Activated CD4-positive, alpha-beta T cell treated with anti-CD3 and anti-CD28 coated beads for 36 hours (primary cell): ENCODE measurements at regions not wholly inside any gene's neighbourhood (a gene's known extent, or its start where the extent isn't known, plus 50 kb on each side); places are given as distances from the start of the nearest gene placed in this dataset.

Experiments used
- ATAC-seq: fragments of 200-7000 bp; cut with Tn5 transposase; one replicate; pipeline ENCODE4 v1.10.0; 2021; ENCODE audit warnings: mild to moderate bottlenecking, moderate library complexity
- CTCF ChIA-PET: fragments of 350-600 bp; sonication (Branson Sonifier 250); formaldehyde crosslinking; loops from one replicate; lab custom pipeline; 2021; ENCODE audit warnings: antibody characterized with exemption; lab: Charles Lee
- POLR2A ChIA-PET: fragments of 350-600 bp; sonication (Branson Sonifier 250); formaldehyde crosslinking; loops from one replicate; lab custom pipeline; 2021; ENCODE audit warnings: antibody characterized with exemption, inconsistent platforms; lab: Charles Lee
- DNase-seq: peaks from one replicate; pipeline ENCODE4 v3.0.0-alpha.2; 2020
- H3K27ac Mint-ChIP-seq: one replicate; pipeline ENCODE4 v1.8.0; 2021; ENCODE audit warnings: mixed read lengths
- H3K27me3 Mint-ChIP-seq: one replicate; pipeline ENCODE4 v1.8.0; 2021; ENCODE audit warnings: mixed read lengths
- H3K36me3 Mint-ChIP-seq: one replicate; pipeline ENCODE4 v1.8.0; 2021; ENCODE audit warnings: low read depth, mixed read lengths
- H3K4me1 Mint-ChIP-seq: one replicate; pipeline ENCODE4 v1.8.0; 2021; ENCODE audit warnings: mixed read lengths
- H3K4me3 Mint-ChIP-seq: one replicate; pipeline ENCODE4 v1.8.0; 2021; ENCODE audit warnings: mild to moderate bottlenecking, moderate library complexity, mixed read lengths
- H3K9me3 Mint-ChIP-seq: one replicate; pipeline ENCODE4 v1.8.0; 2021; ENCODE audit warnings: low read depth, mixed read lengths
- intact Hi-C, 2 experiments: fragments of 100-400 bp; cut with DNase I in 1 of 2; cut with micrococcal nuclease in 1 of 2; formaldehyde crosslinking; loops; one replicate each; pipeline versions ENCODE4 v1.14.2 to v1.15.1; 2022 to 2024; cut with DNase I, micrococcal nuclease

DNA sequence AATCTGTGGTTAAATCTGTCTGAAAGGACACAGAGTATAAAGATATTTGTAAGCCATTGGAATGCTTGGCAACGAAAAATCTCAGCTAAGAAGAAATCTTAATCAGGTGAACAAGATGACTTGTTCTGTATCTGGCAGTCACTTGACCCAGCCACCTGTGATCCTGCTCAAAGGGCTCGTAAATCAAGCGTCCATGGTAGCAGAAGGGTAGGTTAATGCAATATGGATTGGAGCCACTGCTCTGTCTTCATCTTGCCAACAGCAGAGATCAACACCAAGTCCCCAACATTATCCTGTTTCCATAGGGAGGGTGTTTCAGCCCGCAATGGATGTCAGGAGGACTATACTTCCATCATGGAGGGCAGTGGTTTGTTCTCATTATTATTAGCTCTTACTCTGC is 378.4 kb downstream of the CDH7 start:
- Mint-ChIP-seq H3K27me3 (no peaks in the 10 kb centered on the region), H3K4me1 (no peaks in the 10 kb centered on the region), H3K36me3 (no peaks in the 10 kb centered on the region), H3K9me3 (peaks cover 5% of the 10 kb centered on the region), H3K4me3 (no peak overlapping the region), H3K27ac (no peak overlapping the region)
- CTCF ChIA-PET: interaction anchor here (0.6 kb wide), 1 partner anchor 90 kb away, joined by 4 read pairs; no protein-coding TSS in a partner anchor
- no peak for DNase-seq
- no peak for ATAC-seq
- intact Hi-C loops: no loop called here
- POLR2A ChIA-PET: no interaction called here

- no peaks in the 10 kb centered on the region for H3K4me1 Mint-ChIP-seq
- ATAC-seq: no peak
- H3K27ac Mint-ChIP-seq: no peak overlapping the region
- no peak for DNase-seq
- intact Hi-C loops: no loop called here
- peaks cover 5% of the 10 kb centered on the region for H3K9me3 Mint-ChIP-seq
- ChIA-PET CTCF (no interaction called here), POLR2A (no interaction called here)
- H3K36me3 Mint-ChIP-seq: no peaks in the 10 kb centered on the region
- no peak overlapping the region for H3K4me3 Mint-ChIP-seq
- H3K27me3 Mint-ChIP-seq: no peaks in the 10 kb centered on the region
Measured at GRCh38 chr18:66126266-66126665, 375.5 kb downstream of the CDH7 start.

GRCh38 chr18:66124394-66124793 is 373.6 kb downstream of the CDH7 start:
- Mint-ChIP-seq H3K4me3 (no peak overlapping the region), H3K27ac (no peak overlapping the region), H3K36me3 (no peaks in the 10 kb centered on the region), H3K9me3 (peaks cover 6% of the 10 kb centered on the region), H3K27me3 (no peaks in the 10 kb centered on the region), H3K4me1 (no peaks in the 10 kb centered on the region)
- intact Hi-C loops: no loop called here
- CTCF ChIA-PET: no interaction called here
- POLR2A ChIA-PET: no interaction called here
- no peak for ATAC-seq
- DNase-seq: no peak

- intact Hi-C loops: no loop called here
- no peak overlapping the region for H3K27ac Mint-ChIP-seq
- no peak overlapping the region for H3K4me3 Mint-ChIP-seq
- no peaks in the 10 kb centered on the region for H3K4me1 Mint-ChIP-seq
- ChIA-PET CTCF (no interaction called here), POLR2A (no interaction called here)
- DNase-seq (no peak), ATAC-seq (no peak)
- no peaks in the 10 kb centered on the region for H3K27me3 Mint-ChIP-seq
- H3K36me3 Mint-ChIP-seq: no peaks in the 10 kb centered on the region
- peaks cover 7% of the 10 kb centered on the region for H3K9me3 Mint-ChIP-seq
Measured at GRCh38 chr18:66119347-66119746, 368.5 kb downstream of the CDH7 start.

DNA sequence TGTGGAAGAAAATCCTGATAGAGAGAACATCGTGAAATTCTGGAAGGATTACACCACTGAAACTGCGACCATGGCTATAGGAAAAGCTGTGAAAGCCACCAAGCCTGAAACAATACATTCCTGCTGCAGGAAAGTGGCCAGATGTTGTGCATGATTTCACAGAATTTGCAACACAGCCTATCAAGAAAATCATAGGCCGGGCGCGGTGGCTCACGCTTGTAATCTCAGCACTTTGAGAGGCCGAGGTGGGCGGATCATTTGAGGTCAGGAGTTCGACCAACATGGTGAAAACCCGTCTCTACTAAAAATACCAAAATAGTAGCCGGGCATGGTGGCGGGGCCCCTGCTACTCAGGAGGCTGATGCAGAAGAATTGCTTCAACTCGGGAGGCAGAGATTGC is 360.2 kb downstream of the CDH7 start:
- intact Hi-C loops: no loop called here
- Mint-ChIP-seq H3K27ac (no peak overlapping the region), H3K36me3 (no peaks in the 10 kb centered on the region), H3K9me3 (peaks cover 4% of the 10 kb centered on the region), H3K4me3 (no peak overlapping the region), H3K4me1 (no peaks in the 10 kb centered on the region), H3K27me3 (no peaks in the 10 kb centered on the region)
- POLR2A ChIA-PET: no interaction called here
- DNase-seq (no peak), ATAC-seq (no peak)
- CTCF ChIA-PET: no interaction called here

DNA sequence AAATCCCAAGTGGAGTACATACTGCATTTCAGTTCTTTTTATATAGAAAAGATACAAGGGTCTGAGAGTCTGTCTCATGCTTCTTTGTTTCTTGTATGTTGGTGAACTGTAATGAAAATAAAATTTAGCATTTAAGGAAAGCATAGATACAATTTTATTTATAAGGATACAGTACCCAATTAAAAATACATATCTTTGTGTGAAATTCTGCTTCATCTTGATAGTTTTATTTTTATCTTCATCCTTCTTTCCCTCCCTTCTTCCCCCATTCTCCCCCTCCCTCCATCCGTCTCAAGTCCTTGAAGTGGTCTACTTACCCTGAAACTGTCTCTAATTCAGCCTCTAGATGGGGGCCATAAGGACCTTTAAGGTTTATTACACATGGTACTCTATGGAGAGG is 359.8 kb downstream of the CDH7 start:
- CTCF ChIA-PET: no interaction called here
- Mint-ChIP-seq H3K36me3 (no peaks in the 10 kb centered on the region), H3K9me3 (peaks cover 4% of the 10 kb centered on the region), H3K4me1 (no peaks in the 10 kb centered on the region), H3K27ac (no peak overlapping the region), H3K4me3 (no peak overlapping the region), H3K27me3 (no peaks in the 10 kb centered on the region)
- intact Hi-C loops: no loop called here
- DNase-seq (no peak), ATAC-seq (no peak)
- POLR2A ChIA-PET: no interaction called here

GRCh38 chr18:66109981-66110380 is 359.2 kb downstream of the CDH7 start:
- CTCF ChIA-PET: no interaction called here
- Mint-ChIP-seq H3K36me3 (no peaks in the 10 kb centered on the region), H3K4me1 (no peaks in the 10 kb centered on the region), H3K27ac (no peak overlapping the region), H3K4me3 (no peak overlapping the region), H3K27me3 (no peaks in the 10 kb centered on the region), H3K9me3 (peaks cover 4% of the 10 kb centered on the region)
- no peak for ATAC-seq
- intact Hi-C loops: no loop called here
- no peak for DNase-seq
- POLR2A ChIA-PET: no interaction called here

- H3K4me3 Mint-ChIP-seq: no peak overlapping the region
- ATAC-seq (no peak), DNase-seq (no peak)
- H3K27me3 Mint-ChIP-seq: no peaks in the 10 kb centered on the region
- H3K4me1 Mint-ChIP-seq: no peaks in the 10 kb centered on the region
- H3K36me3 Mint-ChIP-seq: no peaks in the 10 kb centered on the region
- H3K27ac Mint-ChIP-seq: no peak overlapping the region
- POLR2A ChIA-PET: no interaction called here
- H3K9me3 Mint-ChIP-seq: peaks cover 4% of the 10 kb centered on the region
- intact Hi-C loops: no loop called here
- CTCF ChIA-PET: no interaction called here
Measured at GRCh38 chr18:66107546-66107945, 356.7 kb downstream of the CDH7 start.

DNA sequence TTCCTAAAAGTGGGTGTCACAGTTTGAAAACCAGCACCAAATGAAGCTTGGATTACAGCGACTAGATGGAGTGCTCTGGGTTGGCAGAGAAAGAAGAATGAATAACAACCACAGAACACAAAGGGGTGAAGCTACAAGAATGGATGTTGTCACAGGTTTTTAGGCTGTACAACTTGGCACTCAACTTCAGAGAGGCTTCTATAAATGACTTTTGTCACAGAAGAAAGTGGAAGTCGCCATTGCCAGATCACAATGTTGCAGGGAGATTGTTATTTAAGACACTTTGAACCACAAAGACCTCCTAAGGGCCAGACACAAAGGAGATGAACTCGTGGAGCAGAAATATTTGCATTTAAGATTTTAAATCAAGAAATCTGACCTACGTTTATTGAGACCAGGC is 354.2 kb downstream of the CDH7 start:
- ChIA-PET CTCF (no interaction called here), POLR2A (no interaction called here)
- Mint-ChIP-seq H3K4me1 (no peaks in the 10 kb centered on the region), H3K9me3 (peaks cover 4% of the 10 kb centered on the region), H3K4me3 (no peak overlapping the region), H3K36me3 (no peaks in the 10 kb centered on the region), H3K27ac (no peak overlapping the region), H3K27me3 (no peaks in the 10 kb centered on the region)
- intact Hi-C loops: no loop called here
- ATAC-seq: no peak
- DNase-seq: no peak

DNA sequence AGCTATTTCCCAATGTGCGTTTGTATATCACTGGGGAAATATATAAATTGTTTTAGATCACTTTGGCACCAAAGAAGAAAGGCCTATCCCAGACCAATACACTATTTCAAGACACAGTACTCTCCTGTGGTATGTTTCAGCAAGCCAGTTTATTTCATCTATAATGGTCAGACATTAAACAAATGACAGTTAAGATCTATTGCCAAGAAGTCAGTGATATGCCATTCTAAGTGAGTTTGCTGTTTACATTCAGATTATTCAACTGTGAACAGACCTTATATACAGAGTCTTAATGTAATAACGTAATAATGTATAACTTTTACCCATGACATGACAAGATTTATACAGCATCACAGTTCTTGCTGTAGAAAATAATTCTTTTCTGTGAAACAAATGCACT is 352.7 kb downstream of the CDH7 start:
- ChIA-PET POLR2A (no interaction called here), CTCF (no interaction called here)
- Mint-ChIP-seq H3K4me1 (no peaks in the 10 kb centered on the region), H3K36me3 (no peaks in the 10 kb centered on the region), H3K27me3 (no peaks in the 10 kb centered on the region), H3K4me3 (no peak overlapping the region), H3K9me3 (peaks cover 2% of the 10 kb centered on the region), H3K27ac (no peak overlapping the region)
- DNase-seq: no peak
- no peak for ATAC-seq
- intact Hi-C loops: no loop called here

- DNase-seq (no peak), ATAC-seq (no peak)
- H3K9me3 Mint-ChIP-seq: peaks cover 4% of the 10 kb centered on the region
- ChIA-PET CTCF (no interaction called here), POLR2A (no interaction called here)
- H3K36me3 Mint-ChIP-seq: no peaks in the 10 kb centered on the region
- H3K4me1 Mint-ChIP-seq: no peaks in the 10 kb centered on the region
- intact Hi-C loops: no loop called here
- no peak overlapping the region for H3K4me3 Mint-ChIP-seq
- no peaks in the 10 kb centered on the region for H3K27me3 Mint-ChIP-seq
- H3K27ac Mint-ChIP-seq: no peak overlapping the region
Measured at GRCh38 chr18:66083078-66083477, 332.3 kb downstream of the CDH7 start.

DNA sequence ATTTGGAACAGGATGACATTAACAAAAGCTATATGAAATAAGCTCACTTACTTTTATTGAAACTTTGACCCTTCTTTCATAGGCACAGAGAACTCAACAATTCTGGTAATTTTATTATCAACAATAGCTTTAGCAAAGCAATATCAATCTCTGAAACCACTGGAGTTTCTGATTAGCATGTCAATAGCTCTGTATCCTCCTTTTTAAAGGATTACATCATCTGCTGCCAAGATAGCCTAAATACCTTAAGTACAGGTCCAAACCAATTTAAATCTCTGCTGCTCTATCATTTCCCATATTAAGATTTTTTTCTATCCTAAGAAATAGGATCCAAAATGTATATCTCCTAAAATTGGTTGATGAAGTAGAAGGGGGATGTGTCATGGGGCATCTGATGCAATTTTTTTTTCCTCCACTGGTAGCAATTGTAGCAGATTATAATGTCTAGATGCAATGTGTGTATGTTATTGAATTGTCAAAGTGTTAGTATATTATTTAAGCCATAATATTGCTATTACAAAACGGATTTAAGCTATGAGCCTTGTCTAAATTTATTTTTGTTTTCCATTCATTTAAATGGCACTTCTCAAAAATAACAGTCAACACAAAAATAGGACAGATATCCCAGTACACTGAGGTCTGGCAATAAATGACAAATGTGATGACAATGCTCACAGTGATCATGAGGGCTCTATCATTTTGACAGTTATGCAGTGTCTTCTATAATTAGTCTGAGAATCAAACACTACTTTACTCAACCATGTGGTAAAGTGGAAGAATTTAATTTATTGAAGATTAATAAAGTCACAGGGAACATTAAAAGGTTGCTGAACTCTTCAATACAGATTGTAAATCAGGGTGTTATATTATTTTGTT is 328.4 kb downstream of the CDH7 start:
- ChIA-PET POLR2A (no interaction called here), CTCF (no interaction called here)
- Mint-ChIP-seq H3K27ac (no peak overlapping the region), H3K36me3 (no peaks in the 10 kb centered on the region), H3K27me3 (no peaks in the 10 kb centered on the region), H3K4me3 (no peak overlapping the region), H3K4me1 (no peaks in the 10 kb centered on the region), H3K9me3 (peaks cover 14% of the 10 kb centered on the region)
- DNase-seq: no peak
- intact Hi-C loops: no loop called here
- no peak for ATAC-seq
